ENCODE measurements at regions not wholly inside any gene's neighbourhood (a gene's known extent, or its start where the extent isn't known, plus 50 kb on each side); places are given as distances from the start of the nearest gene placed in this dataset.
"Not testable (repeated sequence)": the region's sequence is repeated elsewhere in the genome, so short reads cannot be mapped to it uniquely, and the experiment has no call there.

DNA sequence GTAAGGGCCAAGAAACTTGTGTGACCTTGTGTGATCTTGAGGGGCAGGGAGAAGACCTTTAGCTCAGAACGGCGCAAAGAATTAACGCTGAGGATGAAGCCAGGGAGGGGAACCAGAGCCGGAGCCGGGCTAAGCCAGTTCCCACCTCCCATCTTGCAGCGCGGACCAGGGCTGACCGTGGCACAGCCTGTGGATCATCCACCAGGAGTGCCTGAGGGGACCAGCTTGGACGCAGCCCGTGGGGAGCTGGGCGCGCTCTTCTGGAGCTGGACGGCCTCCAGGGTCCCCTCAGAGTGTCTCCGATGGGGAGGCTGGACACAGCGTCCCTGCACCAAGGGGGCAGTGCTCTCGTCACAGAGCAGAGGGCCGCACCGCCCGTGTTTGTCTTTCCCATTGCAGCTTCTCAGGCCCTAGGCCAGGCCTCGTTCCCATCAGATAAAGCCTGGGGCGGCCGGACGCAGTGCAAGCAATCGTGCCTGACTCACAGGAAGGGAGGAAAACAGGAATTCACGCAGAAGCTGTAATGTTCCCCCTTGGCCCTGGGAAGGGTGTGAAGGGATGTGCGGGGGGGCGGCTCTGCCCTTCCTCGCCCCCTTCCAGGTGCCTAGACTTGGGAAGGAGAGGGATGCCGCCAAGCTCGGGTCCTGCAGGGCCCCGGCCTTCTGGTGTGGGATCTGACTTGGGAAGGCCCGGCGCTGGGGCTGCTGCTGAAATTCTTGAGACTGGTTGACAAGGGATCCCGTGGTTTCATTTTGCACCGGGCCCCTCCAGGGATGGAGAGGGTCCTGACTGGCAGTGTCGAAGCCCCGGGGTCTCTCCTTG lies 144.9 kb downstream of the NPIPB11 start:
- H3K27me3 Mint-ChIP-seq; H3K36me3 Mint-ChIP-seq (ENCODE audit: insufficient read depth); H3K27ac Mint-ChIP-seq; DNase-seq (ENCODE audit: low spot score, unreplicated experiment); H3K9me3 Mint-ChIP-seq (ENCODE audit: low read depth); H3K4me3 Mint-ChIP-seq (ENCODE audit: low read depth): not testable (repeated sequence)
- peaks cover 10% of the 10 kb centered on the region for H3K4me1 Mint-ChIP-seq (ENCODE audit: low read depth)

DNA sequence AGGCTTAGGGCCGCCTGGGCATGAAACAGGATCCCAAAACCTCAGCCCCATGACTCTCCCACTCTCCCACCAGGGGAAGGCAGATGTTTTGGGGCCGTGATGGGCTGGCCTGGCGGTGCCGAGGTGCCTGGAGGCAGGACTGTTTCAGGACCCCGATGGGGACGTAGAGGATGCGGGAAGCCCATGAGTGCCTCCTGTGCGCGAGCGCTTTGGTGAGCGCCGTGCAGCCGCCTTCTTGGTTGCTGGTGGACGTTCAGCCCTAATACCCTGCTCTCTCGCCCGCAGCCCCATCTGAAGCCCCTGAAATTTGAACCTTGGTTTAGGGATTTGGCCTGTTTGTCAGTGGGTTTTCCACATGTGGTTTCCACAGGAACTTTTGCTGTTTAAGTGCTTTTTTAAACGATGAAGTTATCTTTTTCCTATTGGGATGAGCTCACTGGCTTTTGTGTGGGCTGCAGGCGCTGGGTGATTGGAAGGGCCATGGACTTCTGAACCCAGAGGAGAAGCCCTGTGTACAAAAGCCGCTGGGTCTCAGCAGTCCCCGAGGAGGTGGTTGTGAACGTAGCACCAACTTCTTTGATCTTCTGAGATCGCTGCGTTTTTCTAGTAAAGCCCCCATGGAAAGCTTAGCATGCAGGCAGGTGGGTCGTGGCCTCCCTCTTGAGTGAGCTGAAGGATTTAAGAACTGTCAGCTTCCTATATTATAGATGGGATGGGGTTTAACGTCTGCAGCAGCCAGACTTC lies 145.7 kb downstream of the NPIPB11 start:
- not testable (repeated sequence) for H3K27me3 Mint-ChIP-seq, H3K27ac Mint-ChIP-seq
- peaks cover 10% of the 10 kb centered on the region for H3K4me1 Mint-ChIP-seq (ENCODE audit: low read depth)

DNA sequence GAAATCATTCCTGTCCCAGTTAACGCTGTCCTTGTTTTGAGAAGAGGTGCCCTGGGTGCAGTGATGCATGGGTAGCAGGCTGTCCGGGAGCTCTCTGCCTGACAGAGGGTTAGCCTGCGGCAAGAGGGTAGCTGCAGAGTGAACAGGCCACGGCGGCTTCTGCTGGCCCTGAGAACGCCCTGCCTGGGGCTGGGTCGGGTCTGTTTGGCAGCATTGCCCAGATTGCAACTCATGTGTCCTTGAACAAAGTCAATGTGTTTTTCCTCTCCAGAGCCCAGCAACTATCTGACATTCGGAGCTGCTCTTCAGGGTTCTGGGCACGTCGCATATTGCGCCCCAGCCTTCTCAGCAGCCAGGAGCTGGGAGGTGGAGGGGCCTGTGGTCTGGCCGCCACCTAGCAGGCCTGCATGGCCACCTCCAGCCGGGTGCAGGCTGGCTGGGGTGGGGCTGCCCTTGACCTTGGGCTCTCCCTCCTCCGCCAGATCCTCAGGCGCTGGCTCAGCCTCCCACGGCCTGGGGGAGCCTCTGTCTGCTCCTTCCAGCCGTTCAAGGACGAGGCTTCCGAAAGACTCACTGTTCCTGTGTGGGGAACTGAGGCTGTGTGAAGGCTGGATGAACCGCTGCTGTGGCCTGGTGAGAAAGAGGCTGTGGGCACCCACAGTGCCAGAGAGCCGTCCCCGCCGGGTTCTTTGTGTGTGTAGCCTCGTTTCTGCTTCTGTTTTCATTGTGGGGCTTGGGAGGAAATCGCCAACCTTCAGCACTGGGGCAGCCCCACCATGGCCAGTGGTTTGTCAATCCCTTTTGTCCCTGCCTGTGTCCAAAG lies 146.7 kb downstream of the NPIPB11 start:
- H3K9me3 Mint-ChIP-seq (ENCODE audit: low read depth); H3K36me3 Mint-ChIP-seq (ENCODE audit: insufficient read depth); H3K27ac Mint-ChIP-seq; DNase-seq (ENCODE audit: low spot score, unreplicated experiment); H3K4me3 Mint-ChIP-seq (ENCODE audit: low read depth): not testable (repeated sequence)
- H3K27me3 Mint-ChIP-seq, result peaks cover 14% of the 10 kb centered on the region
- H3K4me1 Mint-ChIP-seq (ENCODE audit: low read depth), result peaks cover 10% of the 10 kb centered on the region

More for the DNA sequence above, 145.7 kb downstream of the NPIPB11 start:
- DNase-seq (ENCODE audit: low spot score, unreplicated experiment); H3K4me3 Mint-ChIP-seq (ENCODE audit: low read depth); H3K36me3 Mint-ChIP-seq (ENCODE audit: insufficient read depth); H3K9me3 Mint-ChIP-seq (ENCODE audit: low read depth): not testable (repeated sequence)

DNA sequence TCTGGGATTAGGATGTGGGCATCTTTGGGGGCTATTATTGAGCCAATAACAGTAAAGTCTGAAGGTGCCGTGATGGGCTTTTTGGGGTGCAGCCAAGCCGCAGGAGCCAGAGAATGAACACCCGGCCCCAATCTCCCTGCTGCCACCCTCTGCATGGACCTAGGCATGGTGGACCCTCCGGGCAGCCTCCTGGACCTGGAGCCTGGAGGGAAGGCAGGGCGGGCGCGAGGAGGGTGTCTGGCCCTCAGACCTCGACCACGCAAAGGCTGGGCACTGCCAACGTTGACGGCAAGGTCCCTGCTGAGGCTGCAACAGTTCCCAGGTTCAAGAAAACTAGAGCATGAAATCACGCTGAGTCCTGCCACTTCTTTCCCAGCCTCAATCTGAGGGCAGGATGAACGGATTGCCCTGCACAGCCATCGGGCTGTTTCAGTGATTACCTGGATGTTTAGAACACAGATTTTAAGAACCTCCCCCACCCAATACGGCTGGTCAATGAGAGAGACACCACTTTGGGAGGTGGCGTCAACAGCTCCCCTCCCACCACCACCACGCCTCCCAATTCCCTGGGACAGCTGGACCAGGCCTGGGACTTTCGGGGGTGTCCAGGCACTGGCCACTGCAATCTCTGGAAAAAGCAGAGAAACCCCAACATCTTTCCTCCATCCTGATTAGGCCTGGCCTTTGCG lies 147.4 kb downstream of the NPIPB11 start:
- not testable (repeated sequence) for H3K4me3 Mint-ChIP-seq (ENCODE audit: low read depth); H3K27ac Mint-ChIP-seq; H3K9me3 Mint-ChIP-seq (ENCODE audit: low read depth); H3K36me3 Mint-ChIP-seq (ENCODE audit: insufficient read depth); DNase-seq (ENCODE audit: low spot score, unreplicated experiment)
- Mint-ChIP-seq H3K4me1 (ENCODE audit: low read depth) (peaks cover 10% of the 10 kb centered on the region), H3K27me3 (peaks cover 15% of the 10 kb centered on the region)

DNA sequence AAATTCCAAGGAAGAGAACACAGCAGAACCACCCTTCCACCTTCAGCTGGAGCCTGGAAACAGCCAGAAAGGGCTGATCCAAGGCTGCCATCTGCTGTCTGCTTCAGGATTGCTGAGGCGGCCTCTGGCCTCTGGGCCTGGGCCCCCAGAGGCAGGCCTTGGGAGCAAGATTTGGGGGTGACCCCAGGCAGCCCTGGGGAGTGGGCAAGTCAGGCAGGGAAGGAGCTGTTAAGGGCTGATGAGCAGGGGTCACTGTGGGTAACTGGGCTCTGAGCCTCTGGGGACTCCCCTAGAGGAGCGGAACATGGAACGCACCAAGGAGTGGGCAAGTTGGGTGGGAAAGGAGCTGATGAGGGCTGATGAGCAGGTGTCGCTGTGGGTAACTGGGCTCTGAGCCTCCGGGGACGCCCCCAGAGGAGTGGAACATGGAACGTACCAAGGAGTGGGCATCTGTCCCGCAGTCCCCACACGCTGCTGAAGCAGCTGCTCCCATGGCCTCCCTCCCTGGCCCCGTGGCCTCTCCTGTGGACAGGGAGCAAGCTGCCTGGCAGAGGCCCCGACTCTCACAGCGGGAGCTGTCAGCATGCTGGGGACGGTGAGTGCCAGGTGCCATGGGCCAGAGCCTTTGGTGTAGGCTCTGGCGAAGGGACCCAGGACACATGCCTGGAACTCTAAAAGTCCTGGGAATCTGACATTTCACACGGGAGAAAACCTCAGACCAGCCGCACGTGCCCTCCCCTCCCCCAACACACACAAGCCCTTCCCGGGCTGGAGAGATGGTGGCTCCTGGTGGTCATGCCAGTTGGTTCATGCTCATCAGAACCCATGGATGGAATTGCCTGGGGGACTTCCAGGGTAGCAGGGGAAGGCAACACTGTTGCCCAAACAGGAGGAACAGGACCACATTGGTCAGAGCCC lies 148.8 kb downstream of the NPIPB11 start:
- TF ChIP-seq, protein P1, sequence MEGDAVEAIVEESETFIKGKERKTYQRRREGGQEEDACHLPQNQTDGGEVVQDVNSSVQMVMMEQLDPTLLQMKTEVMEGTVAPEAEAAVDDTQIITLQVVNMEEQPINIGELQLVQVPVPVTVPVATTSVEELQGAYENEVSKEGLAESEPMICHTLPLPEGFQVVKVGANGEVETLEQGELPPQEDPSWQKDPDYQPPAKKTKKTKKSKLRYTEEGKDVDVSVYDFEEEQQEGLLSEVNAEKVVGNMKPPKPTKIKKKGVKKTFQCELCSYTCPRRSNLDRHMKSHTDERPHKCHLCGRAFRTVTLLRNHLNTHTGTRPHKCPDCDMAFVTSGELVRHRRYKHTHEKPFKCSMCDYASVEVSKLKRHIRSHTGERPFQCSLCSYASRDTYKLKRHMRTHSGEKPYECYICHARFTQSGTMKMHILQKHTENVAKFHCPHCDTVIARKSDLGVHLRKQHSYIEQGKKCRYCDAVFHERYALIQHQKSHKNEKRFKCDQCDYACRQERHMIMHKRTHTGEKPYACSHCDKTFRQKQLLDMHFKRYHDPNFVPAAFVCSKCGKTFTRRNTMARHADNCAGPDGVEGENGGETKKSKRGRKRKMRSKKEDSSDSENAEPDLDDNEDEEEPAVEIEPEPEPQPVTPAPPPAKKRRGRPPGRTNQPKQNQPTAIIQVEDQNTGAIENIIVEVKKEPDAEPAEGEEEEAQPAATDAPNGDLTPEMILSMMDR (IDR thresholded peaks at IDR 0.05; ENCODE audit: unreplicated experiment), result peak; percentile 40
- not testable (repeated sequence) for H3K4me1 Mint-ChIP-seq (ENCODE audit: low read depth); H3K9me3 Mint-ChIP-seq (ENCODE audit: low read depth); H3K36me3 Mint-ChIP-seq (ENCODE audit: insufficient read depth); H3K4me3 Mint-ChIP-seq (ENCODE audit: low read depth); H3K27ac Mint-ChIP-seq; DNase-seq (ENCODE audit: low spot score, unreplicated experiment)
- H3K27me3 Mint-ChIP-seq, result peaks cover 20% of the 10 kb centered on the region

DNA sequence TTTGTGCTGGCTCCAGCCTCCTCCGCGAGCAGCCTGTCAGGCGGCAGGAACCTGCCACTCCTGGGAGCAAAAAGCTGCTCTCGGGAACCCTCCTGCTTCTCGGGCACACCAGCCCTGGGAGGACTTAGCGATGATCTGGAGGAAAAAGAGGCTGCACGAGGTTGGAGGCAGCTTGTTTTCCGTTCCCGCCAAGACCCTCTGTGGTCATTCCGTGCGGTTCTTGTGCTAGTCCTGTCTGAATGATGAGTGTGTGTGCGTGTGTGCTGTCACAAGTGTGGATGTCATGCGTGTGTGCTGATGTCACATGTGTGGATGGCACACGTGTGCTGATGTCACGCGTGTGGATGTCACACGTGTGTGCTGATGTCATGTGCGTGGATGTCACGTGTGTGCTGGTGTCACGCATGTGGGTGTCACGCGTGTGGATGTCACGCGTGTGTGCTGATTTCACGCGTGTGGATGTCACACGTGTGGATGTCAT lies 150.0 kb downstream of the NPIPB11 start:
- DNase-seq (ENCODE audit: low spot score, unreplicated experiment), result no peak
- H3K4me1 Mint-ChIP-seq (ENCODE audit: low read depth), result peaks cover 6% of the 10 kb centered on the region
- TF ChIP-seq, protein P1 (IDR thresholded peaks at IDR 0.05; ENCODE audit: unreplicated experiment), result no peak
- H3K27me3 Mint-ChIP-seq, result peaks cover 23% of the 10 kb centered on the region
- no peaks in the 10 kb centered on the region for H3K9me3 Mint-ChIP-seq (ENCODE audit: low read depth)
- no peak overlapping the region for H3K27ac Mint-ChIP-seq
- no peak overlapping the region for H3K4me3 Mint-ChIP-seq (ENCODE audit: low read depth)
- H3K36me3 Mint-ChIP-seq (ENCODE audit: insufficient read depth), result no peaks in the 10 kb centered on the region

DNA sequence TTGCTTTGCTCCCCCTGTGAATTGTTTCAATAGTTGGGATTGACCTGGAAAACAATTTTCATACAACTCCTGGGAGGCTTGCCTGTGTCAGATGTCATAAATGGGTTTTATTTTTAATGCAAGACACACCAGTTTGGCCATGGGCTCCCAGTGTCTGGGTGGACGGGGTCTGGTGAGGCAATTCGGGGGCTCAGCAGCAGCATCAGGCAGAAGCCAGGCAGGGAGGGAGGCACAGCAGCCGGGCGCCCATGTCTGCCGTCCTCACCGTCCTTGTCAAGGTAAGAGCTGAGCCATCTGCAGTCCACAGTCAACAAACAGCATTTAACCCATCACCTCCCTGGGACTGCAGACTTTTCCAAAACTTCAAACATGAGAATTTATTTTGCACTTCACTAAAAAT lies 150.6 kb downstream of the NPIPB11 start:
- H3K27me3 Mint-ChIP-seq, result peaks cover 23% of the 10 kb centered on the region
- not testable (repeated sequence) for DNase-seq (ENCODE audit: low spot score, unreplicated experiment); H3K27ac Mint-ChIP-seq; H3K9me3 Mint-ChIP-seq (ENCODE audit: low read depth); H3K4me1 Mint-ChIP-seq (ENCODE audit: low read depth); H3K36me3 Mint-ChIP-seq (ENCODE audit: insufficient read depth); H3K4me3 Mint-ChIP-seq (ENCODE audit: low read depth)

DNA sequence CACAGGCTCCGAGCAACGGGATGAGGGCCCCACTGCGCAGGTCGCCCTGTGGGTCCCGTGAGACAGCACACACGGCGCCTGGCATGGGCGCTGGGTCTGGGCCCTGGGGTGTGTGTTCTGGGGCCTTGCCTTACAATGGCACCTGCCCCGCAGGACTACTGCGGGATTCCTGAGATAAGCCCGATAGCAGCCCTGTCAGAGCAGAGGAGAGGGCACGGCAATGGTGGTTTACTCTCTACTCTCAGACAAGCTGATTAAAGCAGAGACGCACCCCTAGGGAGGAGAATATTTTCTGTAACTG lies 151.1 kb downstream of the NPIPB11 start:
- not testable (repeated sequence) for H3K4me3 Mint-ChIP-seq (ENCODE audit: low read depth); H3K9me3 Mint-ChIP-seq (ENCODE audit: low read depth); DNase-seq (ENCODE audit: low spot score, unreplicated experiment); H3K36me3 Mint-ChIP-seq (ENCODE audit: insufficient read depth); H3K4me1 Mint-ChIP-seq (ENCODE audit: low read depth); H3K27ac Mint-ChIP-seq
- H3K27me3 Mint-ChIP-seq, result peaks cover 23% of the 10 kb centered on the region

All from progenitor cell of endocrine pancreas (in vitro differentiated cells).